H1 (cell line): ENCODE measurements at regions not wholly inside any gene's neighbourhood (a gene's known extent, or its start where the extent isn't known, plus 50 kb on each side); places are given as distances from the start of the nearest gene placed in this dataset.

Experiments used
- CTCF ChIA-PET: fragments of 300-600 bp; sonication (Branson Sonifier 250); formaldehyde crosslinking; loops from one replicate; lab custom pipeline; 2021; ENCODE audit not compliant: partially characterized antibody; lab: Charles Lee
- POLR2A ChIA-PET: fragments of 300-600 bp; sonication (Branson Sonifier 250); formaldehyde crosslinking; loops from one replicate; lab custom pipeline; 2021; ENCODE audit warnings: inconsistent platforms; ENCODE audit not compliant: partially characterized antibody; lab: Charles Lee
- DNase-seq, 2 experiments: peaks; one replicate each; pipeline versions ENCODE4 v3.0.0 to v3.0.0-alpha.2; 2010 to 2022; ENCODE audit warnings: low spot score in 2 of 2, low read depth in 1 of 2, mixed read lengths in 1 of 2
- FAIRE-seq: peaks from 2 replicates; lab custom pipeline; 2011; peaks lifted over from hg19 to GRCh38; lab: Jason Lieb, UNC
- H2AFZ ChIP-seq: 2 replicates; pipeline ENCODE4 v1.8.1; 2012; ENCODE audit warnings: low read length, inconsistent platforms
- H2AK5ac ChIP-seq: 2 replicates; pipeline ENCODE4 v1.6.1; 2013; ENCODE audit warnings: low read depth, low read length
- H2BK120ac ChIP-seq: replicated peaks from 2 replicates; pipeline ENCODE3; 2013; ENCODE audit warnings: low read depth, low read length, inconsistent platforms
- H2BK12ac ChIP-seq: 2 replicates; pipeline ENCODE4 v1.6.1; 2013; ENCODE audit warnings: low read depth, low read length
- H2BK15ac ChIP-seq: 2 replicates; pipeline ENCODE4 v1.6.1; 2013; ENCODE audit warnings: low read length
- H2BK20ac ChIP-seq: 2 replicates; pipeline ENCODE4 v1.6.1; 2013; ENCODE audit warnings: low read length
- H2BK5ac ChIP-seq: 2 replicates; pipeline ENCODE4 v1.6.1; 2013; ENCODE audit warnings: low read depth, low read length
- H3K14ac ChIP-seq: 2 replicates; pipeline ENCODE4 v1.6.1; 2013; ENCODE audit warnings: inconsistent platforms; ENCODE audit not compliant: insufficient read length
- H3K18ac ChIP-seq: 2 replicates; pipeline ENCODE4 v1.6.1; 2013; ENCODE audit warnings: low read length; ENCODE audit errors: extremely low read depth
- H3K23ac ChIP-seq: 2 replicates; pipeline ENCODE4 v1.6.1; 2013; ENCODE audit warnings: inconsistent platforms; ENCODE audit not compliant: insufficient read length
- H3K23me2 ChIP-seq: 2 replicates; pipeline ENCODE4 v1.6.1; 2013; ENCODE audit warnings: low read depth, low read length
- H3K27ac ChIP-seq: 2 replicates; pipeline ENCODE4 v1.6.1; 2011; ENCODE audit warnings: low read depth, low read length, inconsistent platforms
- H3K27me3 ChIP-seq, 4 experiments: replicated peaks in 1 of 4; 1 replicate in 1 of 4; 2 replicates in 3 of 4; pipeline versions ENCODE4 v1.6.1 to v1.8.1; 2011 to 2013; ENCODE audit warnings: low read length in 3 of 4, mild to moderate bottlenecking in 3 of 4, inconsistent platforms in 2 of 4, mixed read lengths in 2 of 4, moderate library complexity in 1 of 4; ENCODE audit not compliant: control insufficient read depth in 3 of 4, insufficient read depth in 3 of 4; ENCODE audit errors: extremely low read depth in 1 of 4
- H3K36me3 ChIP-seq, 4 experiments: 2 replicates each; pipeline versions ENCODE4 v1.6.1 to v1.8.1; 2011 to 2013; ENCODE audit warnings: mild to moderate bottlenecking in 4 of 4, low read length in 3 of 4, moderate library complexity in 2 of 4, control low read depth in 1 of 4, inconsistent platforms in 1 of 4; ENCODE audit not compliant: insufficient read depth in 4 of 4, control insufficient read depth in 2 of 4
- H3K4ac ChIP-seq: replicated peaks from 2 replicates; pipeline ENCODE3; 2013; ENCODE audit warnings: low read length, low read depth, mixed read lengths, inconsistent platforms; ENCODE audit not compliant: insufficient read length
- H3K4me1 ChIP-seq, 4 experiments: replicated peaks in 1 of 4; 1 replicate in 1 of 4; 2 replicates in 3 of 4; pipeline versions ENCODE4 v1.6.1 to v1.8.1; 2011 to 2013; ENCODE audit warnings: low read length in 3 of 4, inconsistent platforms in 2 of 4, mixed read lengths in 1 of 4; ENCODE audit not compliant: insufficient read depth in 4 of 4, control insufficient read depth in 3 of 4
- H3K4me2 ChIP-seq, 2 experiments: 2 replicates each; pipeline versions ENCODE4 v1.6.1 to v1.8.1; 2011 to 2013; ENCODE audit warnings: low read depth in 2 of 2, low read length in 2 of 2, control low read depth in 1 of 2, inconsistent platforms in 1 of 2, mild to moderate bottlenecking in 1 of 2; ENCODE audit not compliant: insufficient read depth in 1 of 2
- H3K4me3 ChIP-seq, 4 experiments: fragments of 200-600, 300-600 bp in 1 of 4; sonication (generic), shearing (Covaris generic), sonication (Bioruptor Twin) in 1 of 4; 2 replicates each; pipeline versions ENCODE4 v1.5.1 to v1.8.1; 2011 to 2016; ENCODE audit warnings: low read length in 4 of 4, low read depth in 3 of 4, control low read depth in 2 of 4, inconsistent platforms in 2 of 4, mild to moderate bottlenecking in 2 of 4, mixed read lengths in 1 of 4, moderate library complexity in 1 of 4; ENCODE audit not compliant: insufficient read depth in 2 of 4; ENCODE audit errors: extremely low read depth in 1 of 4
- H3K56ac ChIP-seq: replicated peaks from 2 replicates; pipeline ENCODE3; 2013; ENCODE audit warnings: low read depth, mild to moderate bottlenecking, mixed read lengths, low read length, inconsistent platforms; ENCODE audit not compliant: insufficient read length
- H3K79me1 ChIP-seq: 2 replicates; pipeline ENCODE4 v1.6.1; 2013; ENCODE audit warnings: low read depth, low read length, control low read depth
- H3K79me2 ChIP-seq, 2 experiments: 2 replicates each; pipeline versions ENCODE4 v1.6.1 to v1.8.1; 2012 to 2013; ENCODE audit warnings: low read length in 2 of 2, mild to moderate bottlenecking in 2 of 2, inconsistent platforms in 1 of 2; ENCODE audit not compliant: insufficient read depth in 2 of 2, control insufficient read depth in 1 of 2
- H3K9ac ChIP-seq, 4 experiments: replicated peaks in 1 of 4; 1 replicate in 1 of 4; 2 replicates in 3 of 4; pipeline versions ENCODE4 v1.6.1 to v1.8.1; 2011 to 2013; ENCODE audit warnings: low read depth in 3 of 4, low read length in 3 of 4, control low read depth in 2 of 4, mild to moderate bottlenecking in 2 of 4, moderate library complexity in 2 of 4, inconsistent platforms in 1 of 4; ENCODE audit errors: extremely low read depth in 1 of 4
- H3K9me3 ChIP-seq, 2 experiments: 2 replicates each; pipeline versions ENCODE4 v1.6.1 to v1.8.1; 2012 to 2013; ENCODE audit warnings: mild to moderate bottlenecking in 2 of 2, moderate library complexity in 2 of 2, control low read depth in 1 of 2, inconsistent platforms in 1 of 2, low read depth in 1 of 2, low read length in 1 of 2, mixed read lengths in 1 of 2; ENCODE audit not compliant: insufficient read depth in 2 of 2
- H4K20me1 ChIP-seq, 2 experiments: replicated peaks in 1 of 2; 2 replicates each; pipeline versions ENCODE3 to v1.8.1; 2011 to 2013; ENCODE audit warnings: inconsistent platforms in 2 of 2, low read length in 2 of 2, mild to moderate bottlenecking in 1 of 2; ENCODE audit not compliant: insufficient read depth in 2 of 2, control insufficient read depth in 1 of 2
- H4K5ac ChIP-seq: 2 replicates; pipeline ENCODE4 v1.6.1; 2013; ENCODE audit warnings: low read length, low read depth, mixed read lengths, inconsistent platforms; ENCODE audit not compliant: insufficient read length
- H4K8ac ChIP-seq: 2 replicates; pipeline ENCODE4 v1.8.0; 2013; ENCODE audit warnings: mild to moderate bottlenecking, moderate library complexity, low read length, inconsistent platforms; ENCODE audit not compliant: insufficient read depth; ENCODE audit errors: extremely low read depth
- H4K91ac ChIP-seq: replicated peaks from 2 replicates; pipeline ENCODE3; 2013; ENCODE audit warnings: low read length, mixed read lengths, inconsistent platforms; ENCODE audit not compliant: insufficient read length
- CREB1 ChIP-seq: IDR thresholded peaks from 2 replicates; pipeline ENCODE4 v1.6.1; 2012; ENCODE audit warnings: inconsistent platforms
- FOSL1 ChIP-seq: IDR thresholded peaks from 2 replicates; pipeline ENCODE4 v1.6.1; 2011; ENCODE audit warnings: mild to moderate bottlenecking, low read depth, low read length, moderate library complexity; ENCODE audit not compliant: insufficient read depth
- MAFK ChIP-seq: IDR thresholded peaks from 2 replicates; pipeline ENCODE4 v1.6.1; 2012; ENCODE audit warnings: low read depth, mild to moderate bottlenecking, improper control_type of control experiment, low read length
- RBBP5 ChIP-seq: IDR thresholded peaks from 2 replicates; pipeline ENCODE4 v1.7.1; 2012; ENCODE audit warnings: low read depth, mild to moderate bottlenecking, inconsistent platforms, low read length, moderate library complexity, borderline replicate concordance
- TCF12 ChIP-seq: IDR thresholded peaks from 2 replicates; pipeline ENCODE4 v1.6.1; 2011; ENCODE audit warnings: low read depth, mild to moderate bottlenecking, low read length
- WGBS, 2 experiments: shearing (Covaris generic) in 1 of 2; methylation state at CpG; one replicate each; pipeline versions ENCODE4 v1.1.6 to v1.1.7; 2013 to 2015; ENCODE audit warnings: low lambda C conversion rate in 2 of 2, mixed read lengths in 2 of 2, inconsistent platforms in 1 of 2, low coverage in 1 of 2, missing lambda C conversion rate in 1 of 2; ENCODE audit not compliant: insufficient replicate concordance in 2 of 2, insufficient coverage in 1 of 2, insufficient read length in 1 of 2; ENCODE audit errors: extremely low coverage in 1 of 2, missing lambda C conversion rate in 1 of 2; 5-methylcytosine and 5-hydroxymethylcytosine counted together
- TF ChIP-seq, protein P1 (sequence below): IDR thresholded peaks from 2 replicates; pipeline ENCODE4 v1.6.1; 2012; ENCODE audit warnings: inconsistent platforms
- TF ChIP-seq, protein P2 (sequence below), 3 experiments: IDR thresholded peaks; 1 replicate in 2 of 3; 2 replicates in 1 of 3; pipeline versions ENCODE4 v1.5.1 to v1.6.1; 2011; ENCODE audit warnings: low read length in 3 of 3, mild to moderate bottlenecking in 3 of 3, inconsistent platforms in 2 of 3, low read depth in 1 of 3, moderate library complexity in 1 of 3; ENCODE audit not compliant: insufficient read depth in 1 of 3; ENCODE audit errors: control extremely low read depth in 1 of 3

DNA sequence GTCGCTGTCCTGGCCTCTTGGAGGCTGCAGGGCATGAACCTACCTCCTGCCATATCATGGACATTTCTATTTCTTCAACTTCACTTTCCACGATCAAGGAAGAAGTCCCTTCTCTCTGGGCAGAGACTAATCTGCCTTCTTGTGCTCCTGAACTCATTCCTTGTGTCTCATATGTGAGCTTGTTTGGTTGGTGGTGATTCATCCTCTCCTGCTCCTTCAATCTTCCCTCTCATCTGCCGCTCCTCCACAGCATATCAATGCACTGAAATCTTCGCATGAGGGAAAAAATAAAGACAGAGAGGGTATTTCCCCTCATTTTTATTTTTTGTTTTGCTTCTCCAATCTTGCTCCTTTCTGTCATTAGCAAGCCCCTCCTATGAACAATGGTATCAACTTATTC, 571.7 kb upstream of the GOT2 start:
- Histone ChIP-seq H2AFZ (no peak overlapping the region), H4K20me1 (no peaks in the 10 kb centered on the region), H3K4me3 (no peak overlapping the region), H2BK120ac (no peak overlapping the region), H2BK15ac (no peak overlapping the region), H3K79me1 (no peaks in the 10 kb centered on the region), H2BK20ac (no peak overlapping the region), H3K4me1 (no peaks in the 10 kb centered on the region), H4K91ac (no peak overlapping the region), H3K9ac (no peak overlapping the region), H2AK5ac (no peak overlapping the region), H3K18ac (no peak overlapping the region), H3K4me2 (no peak overlapping the region), H2BK5ac (no peak overlapping the region), H3K14ac (no peak overlapping the region), H3K79me2 (no peaks in the 10 kb centered on the region), H2BK12ac (no peak overlapping the region), H3K23ac (no peak overlapping the region), H3K56ac (no peak overlapping the region), H4K8ac (no peak overlapping the region), H3K27me3 (no peaks in the 10 kb centered on the region), H3K23me2 (no peaks in the 10 kb centered on the region), H3K27ac (no peak overlapping the region), H4K5ac (no peak overlapping the region), H3K4ac (no peak overlapping the region), H3K9me3 (no peaks in the 10 kb centered on the region), H3K36me3 (no peaks in the 10 kb centered on the region)
- 95% methylated on average over 4 of the region's 4 CpGs; no CpG with 5 or more reads in 1 of the 2 experiments for WGBS, 2 experiments
- DNase-seq (no peak), FAIRE-seq (no peak)
- POLR2A ChIA-PET: no interaction called here
- CTCF ChIA-PET: no interaction called here
- TF ChIP-seq, protein P1, sequence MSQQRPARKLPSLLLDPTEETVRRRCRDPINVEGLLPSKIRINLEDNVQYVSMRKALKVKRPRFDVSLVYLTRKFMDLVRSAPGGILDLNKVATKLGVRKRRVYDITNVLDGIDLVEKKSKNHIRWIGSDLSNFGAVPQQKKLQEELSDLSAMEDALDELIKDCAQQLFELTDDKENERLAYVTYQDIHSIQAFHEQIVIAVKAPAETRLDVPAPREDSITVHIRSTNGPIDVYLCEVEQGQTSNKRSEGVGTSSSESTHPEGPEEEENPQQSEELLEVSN: no peak
- TF ChIP-seq TCF12 (no peak), CREB1 (no peak), RBBP5 (no peak), FOSL1 (no peak), MAFK (no peak)
- TF ChIP-seq, protein P2, sequence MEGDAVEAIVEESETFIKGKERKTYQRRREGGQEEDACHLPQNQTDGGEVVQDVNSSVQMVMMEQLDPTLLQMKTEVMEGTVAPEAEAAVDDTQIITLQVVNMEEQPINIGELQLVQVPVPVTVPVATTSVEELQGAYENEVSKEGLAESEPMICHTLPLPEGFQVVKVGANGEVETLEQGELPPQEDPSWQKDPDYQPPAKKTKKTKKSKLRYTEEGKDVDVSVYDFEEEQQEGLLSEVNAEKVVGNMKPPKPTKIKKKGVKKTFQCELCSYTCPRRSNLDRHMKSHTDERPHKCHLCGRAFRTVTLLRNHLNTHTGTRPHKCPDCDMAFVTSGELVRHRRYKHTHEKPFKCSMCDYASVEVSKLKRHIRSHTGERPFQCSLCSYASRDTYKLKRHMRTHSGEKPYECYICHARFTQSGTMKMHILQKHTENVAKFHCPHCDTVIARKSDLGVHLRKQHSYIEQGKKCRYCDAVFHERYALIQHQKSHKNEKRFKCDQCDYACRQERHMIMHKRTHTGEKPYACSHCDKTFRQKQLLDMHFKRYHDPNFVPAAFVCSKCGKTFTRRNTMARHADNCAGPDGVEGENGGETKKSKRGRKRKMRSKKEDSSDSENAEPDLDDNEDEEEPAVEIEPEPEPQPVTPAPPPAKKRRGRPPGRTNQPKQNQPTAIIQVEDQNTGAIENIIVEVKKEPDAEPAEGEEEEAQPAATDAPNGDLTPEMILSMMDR (IDR thresholded peaks at IDR 0.05; ENCODE audit: control extremely low read depth in 1 of 3, insufficient read depth in 1 of 3, low read depth in 1 of 3, low read length in 3 of 3): no peak
